Body of pancreas (tissue), 4 donors: ENCODE measurements at regions not wholly inside any gene's neighbourhood (a gene's known extent, or its start where the extent isn't known, plus 50 kb on each side); places are given as distances from the start of the nearest gene placed in this dataset.

Source experiments
- POLR2A ChIP-seq, 3 donors: fragments of 450-650 bp; IDR thresholded peaks; one replicate each; pipeline ENCODE4 v1.6.1; 2016; ENCODE audit warnings: antibody characterized with exemption in 3 of 3, mild to moderate bottlenecking in 2 of 3
- TF ChIP-seq, protein P1 (sequence below), 7 experiments: fragments of 450-650 bp in 4 of 7; fragments of 200-600 bp in 3 of 7; sonication (generic) in 3 of 7; IDR thresholded peaks; one replicate each; pipeline ENCODE4 v1.5.1; 2016 to 2019; ENCODE audit warnings: antibody characterized with exemption in 7 of 7

DNA sequence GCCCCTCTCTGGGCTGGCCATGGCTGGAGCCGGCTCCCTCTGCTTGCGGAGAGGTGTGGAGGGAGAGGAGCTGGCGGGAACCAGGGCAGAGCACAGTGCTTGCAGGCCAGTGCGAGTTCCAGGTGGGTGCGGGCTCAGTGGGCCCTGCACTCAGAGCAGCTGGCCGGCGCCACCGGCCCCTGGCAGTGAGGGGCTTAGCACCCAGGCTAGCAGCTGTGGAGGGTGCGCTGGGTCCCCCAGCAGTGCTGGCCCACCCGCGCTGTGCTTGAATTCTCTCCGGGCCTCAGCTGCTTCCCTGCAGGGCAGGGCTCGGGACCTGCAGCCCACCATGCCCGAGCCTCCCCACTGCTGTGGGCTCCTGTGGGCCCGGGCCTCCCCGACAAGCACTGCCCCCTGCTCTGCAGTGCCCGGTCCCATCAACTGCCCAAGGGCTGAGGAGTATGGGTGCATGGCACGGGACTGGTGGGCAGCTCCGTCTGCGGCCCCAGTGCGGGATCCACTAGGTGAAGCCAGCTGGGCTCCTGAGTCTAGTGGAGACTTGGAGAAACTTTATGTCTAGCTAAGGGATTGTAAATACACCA lies 61.2 kb upstream of the AGR3 start:
- TF ChIP-seq POLR2A (IDR thresholded peaks at IDR 0.05) = no peak
- TF ChIP-seq, protein P1, sequence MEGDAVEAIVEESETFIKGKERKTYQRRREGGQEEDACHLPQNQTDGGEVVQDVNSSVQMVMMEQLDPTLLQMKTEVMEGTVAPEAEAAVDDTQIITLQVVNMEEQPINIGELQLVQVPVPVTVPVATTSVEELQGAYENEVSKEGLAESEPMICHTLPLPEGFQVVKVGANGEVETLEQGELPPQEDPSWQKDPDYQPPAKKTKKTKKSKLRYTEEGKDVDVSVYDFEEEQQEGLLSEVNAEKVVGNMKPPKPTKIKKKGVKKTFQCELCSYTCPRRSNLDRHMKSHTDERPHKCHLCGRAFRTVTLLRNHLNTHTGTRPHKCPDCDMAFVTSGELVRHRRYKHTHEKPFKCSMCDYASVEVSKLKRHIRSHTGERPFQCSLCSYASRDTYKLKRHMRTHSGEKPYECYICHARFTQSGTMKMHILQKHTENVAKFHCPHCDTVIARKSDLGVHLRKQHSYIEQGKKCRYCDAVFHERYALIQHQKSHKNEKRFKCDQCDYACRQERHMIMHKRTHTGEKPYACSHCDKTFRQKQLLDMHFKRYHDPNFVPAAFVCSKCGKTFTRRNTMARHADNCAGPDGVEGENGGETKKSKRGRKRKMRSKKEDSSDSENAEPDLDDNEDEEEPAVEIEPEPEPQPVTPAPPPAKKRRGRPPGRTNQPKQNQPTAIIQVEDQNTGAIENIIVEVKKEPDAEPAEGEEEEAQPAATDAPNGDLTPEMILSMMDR (IDR thresholded peaks at IDR 0.05) = no peak
